Fibroblast of the aortic adventitia (primary cell): ENCODE measurements at regions not wholly inside any gene's neighbourhood (a gene's known extent, or its start where the extent isn't known, plus 50 kb on each side); places are given as distances from the start of the nearest gene placed in this dataset.
"Not testable (repeated sequence)": the region's sequence is repeated elsewhere in the genome, so short reads cannot be mapped to it uniquely, and the experiment has no call there.

ENCODE experiments used
- DNase-seq: peaks from one replicate; pipeline ENCODE4 v3.0.0-alpha.2; 2010; ENCODE audit warnings: low read depth
- H3K4me3 ChIP-seq: 2 replicates; pipeline ENCODE4 v1.5.1; 2011; ENCODE audit warnings: low read depth, mild to moderate bottlenecking, control low read depth, low read length, moderate library complexity
- TF ChIP-seq, protein P1 (sequence below): IDR thresholded peaks from 2 replicates; pipeline ENCODE4 v1.5.1; 2011; ENCODE audit warnings: mild to moderate bottlenecking, low read length, control low read depth, inconsistent platforms; ENCODE audit not compliant: insufficient read depth

DNA sequence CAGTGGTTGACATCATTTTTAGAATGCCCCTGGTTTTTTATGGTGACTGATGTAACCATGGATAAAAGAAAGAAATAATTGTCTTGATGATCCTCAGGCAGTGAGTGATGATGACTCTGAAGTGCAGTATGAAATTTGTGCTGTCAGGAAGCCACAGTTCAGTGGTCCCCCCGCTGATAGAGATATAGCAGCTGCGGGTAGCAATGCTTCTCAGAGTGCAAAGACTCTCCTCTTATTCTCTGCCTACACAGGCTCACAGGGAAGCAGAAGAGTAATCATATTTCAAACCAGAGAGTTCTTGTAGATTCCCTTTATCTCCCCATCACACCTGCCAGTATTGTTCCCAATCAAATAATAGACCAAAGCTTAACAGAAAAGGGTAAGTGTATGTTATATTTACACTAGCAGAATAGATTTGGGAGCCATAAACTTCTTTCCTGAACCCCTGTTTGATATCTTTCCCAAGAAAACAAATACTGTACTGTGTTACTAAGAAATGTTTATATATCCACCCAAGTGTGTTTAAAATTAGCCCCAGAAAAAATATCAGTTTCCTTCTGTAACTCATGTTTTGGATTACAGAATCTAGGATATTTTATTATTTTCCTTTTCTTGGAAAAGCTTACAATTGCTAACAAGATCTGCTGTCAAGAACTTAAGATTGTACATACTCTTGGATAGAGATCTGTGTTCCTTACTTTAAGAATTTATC lies 1817.4 kb upstream of the FLRT2 start:
- TF ChIP-seq, protein P1, sequence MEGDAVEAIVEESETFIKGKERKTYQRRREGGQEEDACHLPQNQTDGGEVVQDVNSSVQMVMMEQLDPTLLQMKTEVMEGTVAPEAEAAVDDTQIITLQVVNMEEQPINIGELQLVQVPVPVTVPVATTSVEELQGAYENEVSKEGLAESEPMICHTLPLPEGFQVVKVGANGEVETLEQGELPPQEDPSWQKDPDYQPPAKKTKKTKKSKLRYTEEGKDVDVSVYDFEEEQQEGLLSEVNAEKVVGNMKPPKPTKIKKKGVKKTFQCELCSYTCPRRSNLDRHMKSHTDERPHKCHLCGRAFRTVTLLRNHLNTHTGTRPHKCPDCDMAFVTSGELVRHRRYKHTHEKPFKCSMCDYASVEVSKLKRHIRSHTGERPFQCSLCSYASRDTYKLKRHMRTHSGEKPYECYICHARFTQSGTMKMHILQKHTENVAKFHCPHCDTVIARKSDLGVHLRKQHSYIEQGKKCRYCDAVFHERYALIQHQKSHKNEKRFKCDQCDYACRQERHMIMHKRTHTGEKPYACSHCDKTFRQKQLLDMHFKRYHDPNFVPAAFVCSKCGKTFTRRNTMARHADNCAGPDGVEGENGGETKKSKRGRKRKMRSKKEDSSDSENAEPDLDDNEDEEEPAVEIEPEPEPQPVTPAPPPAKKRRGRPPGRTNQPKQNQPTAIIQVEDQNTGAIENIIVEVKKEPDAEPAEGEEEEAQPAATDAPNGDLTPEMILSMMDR: no peak

DNA sequence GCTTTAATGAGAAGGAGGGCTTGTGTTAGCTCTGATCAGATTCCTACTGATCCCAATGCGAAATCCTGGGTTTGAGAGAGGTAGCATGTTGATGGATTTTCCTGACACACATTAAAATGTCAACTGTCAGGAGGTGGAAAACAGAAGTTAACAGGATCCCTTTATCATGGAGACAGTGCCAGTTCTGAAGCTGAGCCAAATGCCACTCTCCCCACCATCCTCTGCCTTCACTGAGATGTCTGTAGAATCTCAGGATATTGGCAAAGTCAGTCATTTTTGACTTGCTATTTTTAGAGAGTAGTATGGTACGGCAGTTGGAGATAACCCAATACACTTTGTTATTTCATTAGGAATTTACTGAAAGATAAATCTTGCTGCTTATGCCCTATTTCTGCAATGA lies 1816.2 kb upstream of the FLRT2 start:
- DNase-seq: no peak
- H3K4me3 ChIP-seq: no peak overlapping the region
- TF ChIP-seq, protein P1: no peak

More for the DNA sequence above, 1817.4 kb upstream of the FLRT2 start:
- no peak overlapping the region for H3K4me3 ChIP-seq
- DNase-seq: no peak

DNA sequence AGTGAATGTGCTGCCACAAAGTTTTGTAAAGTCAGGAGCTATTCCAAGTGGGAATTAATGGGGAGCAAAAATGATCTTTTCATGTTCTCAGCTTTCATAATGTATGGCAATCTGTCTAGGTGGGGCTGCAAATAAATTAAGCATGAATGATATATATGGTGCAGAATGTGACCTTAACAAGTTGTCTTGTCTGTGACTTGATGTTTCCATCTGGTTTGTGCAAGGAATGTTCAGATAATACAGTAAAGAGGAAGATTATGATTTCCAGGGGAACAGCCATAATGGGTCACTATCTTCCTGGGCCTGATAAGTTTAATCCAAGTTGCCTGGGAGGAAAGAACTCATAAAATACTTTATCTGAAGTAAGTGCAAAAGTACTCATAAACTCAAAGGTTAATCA lies 1815.8 kb upstream of the FLRT2 start:
- TF ChIP-seq, protein P1: no peak
- H3K4me3 ChIP-seq: no peak overlapping the region
- no peak for DNase-seq

DNA sequence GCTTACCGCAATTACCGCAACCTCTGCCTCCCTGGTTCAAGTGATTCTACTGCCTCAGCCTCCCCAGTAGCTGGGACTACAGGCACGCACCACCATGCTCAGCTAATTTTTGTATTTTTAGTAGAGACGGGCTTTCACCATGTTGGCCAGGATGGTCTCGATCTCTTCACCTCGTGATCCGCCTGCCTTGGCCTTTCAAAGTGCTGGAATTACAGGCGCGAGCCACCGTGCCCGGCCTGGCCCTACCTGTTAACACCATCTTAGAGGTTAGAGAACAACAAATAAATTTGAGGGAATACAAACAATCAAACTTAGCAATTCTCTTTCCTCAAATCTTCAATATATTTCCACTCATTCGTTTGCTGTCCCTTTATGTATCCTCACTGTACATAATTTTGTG lies 1810.5 kb upstream of the FLRT2 start:
- not testable (repeated sequence) for H3K4me3 ChIP-seq, DNase-seq

DNA sequence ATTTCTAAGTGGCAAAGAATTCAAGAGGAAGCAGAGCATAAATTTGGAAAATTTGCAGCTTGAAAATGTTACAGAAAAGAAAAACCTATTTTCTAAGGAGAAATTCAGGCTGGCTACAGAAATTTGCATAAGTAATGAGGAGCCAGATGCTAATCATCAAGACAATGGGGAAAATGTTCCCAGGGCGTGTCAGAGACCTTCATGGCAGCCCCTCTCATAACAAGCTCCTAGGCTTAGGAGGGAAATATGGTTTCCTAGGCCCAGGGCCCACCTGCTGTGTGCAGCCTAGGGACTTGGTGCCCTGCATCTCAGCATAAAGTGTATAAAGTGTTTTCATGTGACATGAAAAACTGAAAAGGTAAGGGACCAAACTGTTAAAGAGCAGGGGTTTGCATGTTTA lies 1796.3 kb upstream of the FLRT2 start:
- TF ChIP-seq, protein P1: no peak
- DNase-seq: no peak

DNA sequence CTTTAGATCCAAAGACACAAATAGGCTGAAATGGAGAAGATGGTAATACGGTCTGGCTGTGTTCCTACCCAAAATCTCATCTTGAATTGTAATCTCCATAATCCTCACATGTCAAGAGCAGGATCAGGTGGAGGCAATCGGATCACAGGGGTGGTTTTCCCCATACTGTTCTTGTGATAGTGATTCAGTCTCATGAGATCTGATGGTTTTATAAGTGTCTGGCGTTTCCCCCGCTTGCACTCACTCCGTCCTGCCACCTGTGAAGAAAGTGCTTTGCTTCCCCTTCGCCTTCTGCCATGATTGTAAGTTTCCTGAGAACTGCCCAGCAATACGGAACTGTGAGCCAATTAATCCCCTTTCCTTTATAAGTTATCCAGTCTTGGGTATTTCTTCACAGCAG lies 1795.5 kb upstream of the FLRT2 start:
- TF ChIP-seq, protein P1: no peak
- no peak overlapping the region for H3K4me3 ChIP-seq
- no peak for DNase-seq

More for the DNA sequence above, 1796.3 kb upstream of the FLRT2 start:
- no peak overlapping the region for H3K4me3 ChIP-seq

DNA sequence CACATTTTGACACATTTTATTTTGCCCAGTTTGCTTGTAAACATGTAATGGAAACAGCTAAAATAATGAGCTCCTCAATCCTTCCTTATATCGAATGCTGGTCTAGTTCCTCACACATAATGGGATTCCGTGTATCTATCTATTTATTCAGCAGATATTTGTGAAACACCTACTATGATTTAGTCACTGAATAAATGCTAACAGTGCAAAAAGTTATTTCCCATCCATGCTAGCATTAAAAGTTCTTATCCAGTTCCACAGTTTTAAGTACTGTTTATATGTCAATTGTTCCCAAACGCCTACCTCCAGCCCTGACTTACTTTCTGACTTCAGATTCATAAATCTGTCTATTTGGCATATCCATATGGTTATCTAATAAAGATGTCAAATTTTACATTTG lies 1788.7 kb upstream of the FLRT2 start:
- TF ChIP-seq, protein P1: no peak
- no peak overlapping the region for H3K4me3 ChIP-seq
- no peak for DNase-seq
